KMS-11 (cell line): ENCODE measurements at regions not wholly inside any gene's neighbourhood (a gene's known extent, or its start where the extent isn't known, plus 50 kb on each side); places are given as distances from the start of the nearest gene placed in this dataset.
"Not testable (repeated sequence)": the region's sequence is repeated elsewhere in the genome, so short reads cannot be mapped to it uniquely, and the experiment has no call there.

Experiments used
- H2AFZ ChIP-seq: fragments of 200-600 bp; sonication (generic); 2 replicates; pipeline ENCODE4 v1.6.1; 2016; ENCODE audit warnings: antibody characterized with exemption, mixed run types, low read depth
- H3K27ac ChIP-seq: fragments of 200-600 bp; sonication (generic); 2 replicates; pipeline ENCODE4 v1.6.1; 2016; ENCODE audit warnings: mild to moderate bottlenecking, mixed run types
- H3K27me3 ChIP-seq: fragments of 200-600 bp; sonication (generic); 2 replicates; pipeline ENCODE4 v1.6.1; 2017; ENCODE audit warnings: mild to moderate bottlenecking, low read depth, mixed run types, moderate library complexity; ENCODE audit not compliant: insufficient read depth
- H3K36me3 ChIP-seq: fragments of 200-600 bp; sonication (generic); 2 replicates; pipeline ENCODE4 v1.6.1; 2017; ENCODE audit warnings: mild to moderate bottlenecking, mixed run types; ENCODE audit not compliant: insufficient read depth
- H3K4me1 ChIP-seq: fragments of 200-600 bp; sonication (generic); 2 replicates; pipeline ENCODE4 v1.6.1; 2016; ENCODE audit warnings: mild to moderate bottlenecking, low read depth, mixed run types; ENCODE audit not compliant: poor library complexity, severe bottlenecking
- H3K4me2 ChIP-seq: fragments of 200-600 bp; sonication (generic); 2 replicates; pipeline ENCODE4 v1.7.0; 2016; ENCODE audit warnings: mild to moderate bottlenecking, mixed run types
- H3K4me3 ChIP-seq: fragments of 200-600 bp; sonication (generic); IDR thresholded peaks from 2 replicates; pipeline ENCODE4 v1.6.1; 2017; ENCODE audit warnings: low read depth, low read length, mixed read lengths; ENCODE audit not compliant: insufficient read depth
- H3K79me2 ChIP-seq: fragments of 200-600 bp; sonication (generic); 2 replicates; pipeline ENCODE4 v1.6.1; 2016; ENCODE audit warnings: low read depth, mixed run types; ENCODE audit not compliant: insufficient read depth
- H3K9ac ChIP-seq: fragments of 200-600 bp; sonication (generic); 2 replicates; pipeline ENCODE4 v1.6.1; 2016; ENCODE audit warnings: mild to moderate bottlenecking, mixed run types
- H4K20me1 ChIP-seq: fragments of 200-600 bp; sonication (generic); 2 replicates; pipeline ENCODE4 v1.6.1; 2016; ENCODE audit warnings: mild to moderate bottlenecking, mixed run types; ENCODE audit not compliant: insufficient read depth
- TF ChIP-seq, protein P1 (sequence below): fragments of 200-600 bp; sonication (generic); conservative IDR thresholded peaks from 2 replicates; pipeline ENCODE4 v1.6.1; 2017; ENCODE audit warnings: low read depth, mild to moderate bottlenecking, antibody characterized with exemption, low read length, moderate library complexity, mixed read lengths

DNA sequence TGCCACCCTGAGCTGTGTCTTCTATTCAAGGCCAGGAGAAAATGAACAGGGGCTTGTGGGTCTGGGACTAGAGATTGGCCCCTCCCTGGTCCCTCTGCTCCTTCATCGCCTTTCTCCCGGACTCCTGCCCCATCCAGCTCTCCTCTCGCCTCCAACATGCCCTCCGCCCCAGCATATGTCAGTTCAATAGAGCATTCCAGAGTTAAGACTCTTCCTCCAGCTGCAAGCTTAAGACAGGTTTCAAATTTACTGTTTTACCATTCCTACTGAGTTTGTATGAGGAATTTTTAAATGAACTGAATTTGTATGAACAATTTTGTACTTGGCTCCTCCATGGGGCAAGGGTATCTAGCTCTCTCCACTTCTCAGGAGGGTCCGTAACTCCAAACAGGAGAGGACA, 195.6 kb downstream of the TBC1D2B start:
- Histone ChIP-seq H3K27me3 (no peaks in the 10 kb centered on the region; the same call in 1 of the 2 replicates), H3K9ac (no peak overlapping the region), H3K79me2 (no peaks in the 10 kb centered on the region), H3K4me2 (no peak overlapping the region), H2AFZ (no peak overlapping the region), H3K4me3 (no peak overlapping the region), H3K36me3 (no peaks in the 10 kb centered on the region), H4K20me1 (no peaks in the 10 kb centered on the region), H3K4me1 (no peaks in the 10 kb centered on the region), H3K27ac (no peak overlapping the region)
- TF ChIP-seq, protein P1, sequence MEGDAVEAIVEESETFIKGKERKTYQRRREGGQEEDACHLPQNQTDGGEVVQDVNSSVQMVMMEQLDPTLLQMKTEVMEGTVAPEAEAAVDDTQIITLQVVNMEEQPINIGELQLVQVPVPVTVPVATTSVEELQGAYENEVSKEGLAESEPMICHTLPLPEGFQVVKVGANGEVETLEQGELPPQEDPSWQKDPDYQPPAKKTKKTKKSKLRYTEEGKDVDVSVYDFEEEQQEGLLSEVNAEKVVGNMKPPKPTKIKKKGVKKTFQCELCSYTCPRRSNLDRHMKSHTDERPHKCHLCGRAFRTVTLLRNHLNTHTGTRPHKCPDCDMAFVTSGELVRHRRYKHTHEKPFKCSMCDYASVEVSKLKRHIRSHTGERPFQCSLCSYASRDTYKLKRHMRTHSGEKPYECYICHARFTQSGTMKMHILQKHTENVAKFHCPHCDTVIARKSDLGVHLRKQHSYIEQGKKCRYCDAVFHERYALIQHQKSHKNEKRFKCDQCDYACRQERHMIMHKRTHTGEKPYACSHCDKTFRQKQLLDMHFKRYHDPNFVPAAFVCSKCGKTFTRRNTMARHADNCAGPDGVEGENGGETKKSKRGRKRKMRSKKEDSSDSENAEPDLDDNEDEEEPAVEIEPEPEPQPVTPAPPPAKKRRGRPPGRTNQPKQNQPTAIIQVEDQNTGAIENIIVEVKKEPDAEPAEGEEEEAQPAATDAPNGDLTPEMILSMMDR: no peak

DNA sequence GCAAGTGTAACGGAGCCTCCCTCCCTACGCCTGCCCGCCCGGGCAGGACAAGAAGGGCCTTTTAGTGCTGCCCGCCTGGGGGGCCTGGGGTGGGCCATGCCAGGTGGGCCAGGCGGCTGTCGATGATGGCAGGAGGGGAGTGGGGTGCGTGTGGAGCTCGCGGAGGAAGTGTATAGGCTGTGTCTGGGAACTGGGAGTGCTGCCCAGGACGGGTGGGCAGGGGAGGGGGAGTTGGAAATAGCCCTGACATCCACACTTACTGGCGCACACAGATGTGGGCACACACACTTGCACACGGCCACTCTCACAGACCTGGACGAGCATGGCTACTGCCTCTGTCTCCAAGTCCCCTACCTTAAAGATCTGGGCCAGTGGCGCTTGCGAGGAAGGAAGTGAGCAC, 196.0 kb downstream of the TBC1D2B start:
- H3K4me3 ChIP-seq, H3K4me1 ChIP-seq, H3K79me2 ChIP-seq, H3K27me3 ChIP-seq, H3K4me2 ChIP-seq, H3K9ac ChIP-seq, H2AFZ ChIP-seq, H3K36me3 ChIP-seq, H4K20me1 ChIP-seq, H3K27ac ChIP-seq: not testable (repeated sequence)

DNA sequence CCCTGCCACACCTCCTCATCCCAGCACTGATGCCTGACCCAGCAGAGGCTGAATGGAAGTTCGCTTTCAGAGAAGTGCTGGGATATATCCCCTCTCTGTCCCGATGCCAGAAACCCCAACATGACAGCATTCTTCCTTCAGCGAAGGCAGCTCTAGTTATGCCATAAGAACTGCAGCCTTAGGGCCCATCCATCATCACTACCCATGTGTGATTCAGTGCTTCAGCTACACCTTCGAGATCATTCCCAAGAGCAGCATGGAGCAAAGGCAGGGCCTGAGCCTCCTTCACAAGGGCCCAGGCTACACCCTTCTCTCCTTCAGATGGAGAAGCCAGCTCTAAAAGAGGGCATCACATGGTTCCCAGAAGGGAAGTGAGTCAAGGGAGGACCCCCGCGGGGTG, 198.0 kb downstream of the TBC1D2B start:
- H3K36me3 ChIP-seq, H4K20me1 ChIP-seq, H2AFZ ChIP-seq, H3K4me1 ChIP-seq, H3K27me3 ChIP-seq, H3K79me2 ChIP-seq, H3K27ac ChIP-seq, H3K4me2 ChIP-seq, H3K9ac ChIP-seq, H3K4me3 ChIP-seq: not testable (repeated sequence)

DNA sequence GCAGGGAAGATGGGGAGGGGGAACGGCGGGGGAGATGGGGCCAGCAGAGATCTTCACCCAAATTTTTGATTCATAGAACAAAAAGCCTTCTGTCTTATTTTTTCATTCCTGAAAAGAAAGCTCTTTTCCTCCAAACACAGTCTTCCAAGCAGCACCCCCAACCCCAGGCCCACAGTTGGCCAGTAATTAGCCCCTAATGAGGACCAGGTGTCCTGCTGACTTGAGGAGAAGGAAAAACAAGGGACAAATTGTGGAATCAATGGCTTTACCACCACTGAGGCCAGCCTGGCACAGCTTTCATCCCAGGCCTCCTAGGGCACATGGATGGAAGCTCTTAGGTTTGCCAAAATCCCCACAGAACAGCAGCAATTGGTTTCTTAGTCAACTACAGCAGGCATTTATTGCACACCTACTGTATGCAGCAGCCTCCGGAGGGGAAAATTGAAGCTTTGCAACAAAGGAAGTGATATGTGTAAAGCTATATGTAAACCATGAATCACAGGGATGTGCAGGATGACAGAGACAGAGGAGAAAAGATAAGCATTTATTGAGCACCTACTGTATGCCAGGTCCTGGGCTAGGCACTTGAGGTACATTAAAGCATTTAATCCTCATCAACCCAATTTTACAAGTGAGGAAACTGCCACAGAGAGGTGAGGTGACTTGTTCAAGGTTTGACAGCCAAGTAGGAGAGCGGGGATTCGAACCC, 199.5 kb downstream of the TBC1D2B start:
- peaks cover 4% of the 10 kb centered on the region; the same call in 1 of the 2 replicates for H3K27me3 ChIP-seq
- no peaks in the 10 kb centered on the region for H3K79me2 ChIP-seq
- H3K27ac ChIP-seq: no peak overlapping the region
- H4K20me1 ChIP-seq: no peaks in the 10 kb centered on the region
- H3K4me3 ChIP-seq: no peak overlapping the region
- H3K36me3 ChIP-seq: no peaks in the 10 kb centered on the region
- TF ChIP-seq, protein P1: no peak
- H3K9ac ChIP-seq: no peak overlapping the region
- no peak overlapping the region for H2AFZ ChIP-seq
- H3K4me2 ChIP-seq: no peak overlapping the region
- H3K4me1 ChIP-seq: no peaks in the 10 kb centered on the region

DNA sequence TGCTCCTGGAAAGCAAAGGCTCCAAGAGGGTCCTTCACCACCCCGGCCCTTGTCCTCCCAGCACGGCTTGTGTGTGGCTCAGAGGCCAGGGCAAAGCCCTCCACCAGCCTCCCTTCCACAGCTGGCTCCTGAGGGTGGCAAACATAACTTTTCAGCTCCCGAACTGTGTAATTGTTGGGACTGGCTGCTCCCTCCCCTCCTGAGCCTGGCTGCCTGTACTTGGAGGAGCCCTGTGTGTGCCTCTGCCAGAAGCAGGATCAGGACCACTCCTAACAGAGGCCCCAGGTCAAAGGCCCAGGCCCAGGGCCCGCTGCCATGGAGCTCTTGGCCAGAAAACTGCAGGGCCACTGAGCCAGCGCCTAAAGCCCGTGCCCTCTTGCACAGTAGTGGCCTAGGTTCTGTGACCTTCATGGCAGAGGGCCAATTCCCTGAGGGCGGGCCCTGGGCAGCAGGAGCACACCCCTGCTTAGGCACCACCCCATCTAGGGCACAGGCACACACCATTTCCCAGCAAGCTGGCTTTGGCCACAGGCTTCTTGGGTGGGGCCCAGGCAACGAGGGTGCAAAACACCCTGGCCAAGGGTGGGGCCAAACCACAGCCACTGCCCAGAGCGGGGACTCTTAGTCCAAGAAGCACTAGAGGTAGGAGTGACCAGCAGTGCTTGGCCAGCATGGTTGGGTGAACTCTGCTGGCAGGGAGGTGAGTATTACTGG, 201.2 kb downstream of the TBC1D2B start:
- not testable (repeated sequence) for H3K27ac ChIP-seq, H3K4me3 ChIP-seq, H2AFZ ChIP-seq, H4K20me1 ChIP-seq, H3K4me2 ChIP-seq, H3K4me1 ChIP-seq, H3K9ac ChIP-seq, H3K36me3 ChIP-seq, H3K79me2 ChIP-seq, H3K27me3 ChIP-seq
